ENCODE measurements at regions not wholly inside any gene's neighbourhood (a gene's known extent, or its start where the extent isn't known, plus 50 kb on each side); places are given as distances from the start of the nearest gene placed in this dataset.
A peak's percentile ranks its signal among the peaks of the same experiment; 100 is the strongest.

- Histone ChIP-seq H4K8ac (ENCODE audit: low read depth in 2 of 2, low read length in 2 of 2) (no peak overlapping the region), H2BK5ac (ENCODE audit: low read depth, low read length, poor library complexity, severe bottlenecking) (peak overlapping the region; percentile 80), H3K14ac (replicated peaks; ENCODE audit: low read depth, low read length) (no peak overlapping the region), H2BK120ac (ENCODE audit: low read depth, low read length) (peak overlapping the region; percentile 3; the same call in 1 of the 2 replicates), H3K9me3 (ENCODE audit: control insufficient read depth, insufficient read depth, low read length) (no peaks in the 10 kb centered on the region; the same call in 1 of the 2 replicates), H3K79me1 (ENCODE audit: low read depth in 1 of 2, low read length in 2 of 2) (no peaks in the 10 kb centered on the region), H3K27me3 (ENCODE audit: control insufficient read depth, insufficient read depth, low read length) (no peaks in the 10 kb centered on the region), H3K18ac (ENCODE audit: low read depth, low read length) (no peak overlapping the region), H2AK9ac (replicated peaks; ENCODE audit: low read depth, low read length, poor library complexity) (no peak overlapping the region), H3K27ac (ENCODE audit: insufficient read depth, low read length) (no peak overlapping the region; the same call in 1 of the 2 replicates), H3K4ac (ENCODE audit: low read depth, low read length) (no peak overlapping the region), H2BK15ac (ENCODE audit: low read depth, low read length) (no peak overlapping the region), H3K4me1 (ENCODE audit: control insufficient read depth, insufficient read depth, low read length) (peaks cover 2% of the 10 kb centered on the region; the same call in 1 of the 2 replicates), H4K20me1 (ENCODE audit: insufficient read depth, low read length) (no peaks in the 10 kb centered on the region), H3K36me3 (ENCODE audit: control insufficient read depth, insufficient read depth, low read length) (no peaks in the 10 kb centered on the region), H4K5ac (ENCODE audit: low read depth, low read length) (no peak overlapping the region), H2AK5ac (ENCODE audit: low read depth, low read length) (no peak overlapping the region), H3K23ac (ENCODE audit: low read depth, low read length) (no peak overlapping the region), H3K4me2 (ENCODE audit: low read depth, low read length) (peak overlapping the region; percentile 14; the same call in 1 of the 2 replicates), H3K9me1 (ENCODE audit: insufficient read depth, low read length) (no peaks in the 10 kb centered on the region), H3K9ac (ENCODE audit: low read depth, low read length) (no peak overlapping the region), H2AFZ (replicated peaks; ENCODE audit: low read length, poor library complexity) (no peak overlapping the region), H3K4me3 (ENCODE audit: insufficient read depth, low read depth, low read length) (no peak overlapping the region), H2BK20ac (ENCODE audit: low read depth, low read length) (0 out of 2 replicates have a peak overlapping the region, but pooled peaks have one; percentile 5), H3K56ac (ENCODE audit: extremely low read depth, insufficient read depth, low read length) (no peak overlapping the region), H4K91ac (ENCODE audit: insufficient read depth, low read depth, low read length) (no peak overlapping the region)
- DNase-seq (peak; percentile 91), ATAC-seq (ENCODE audit: low read depth) (peak; percentile 81)
- dilution Hi-C loops (cut with HindIII; ENCODE audit: low sequenced_read_pairs, unreplicated experiment) = no loop called here
- ChIA-PET CTCF (interaction anchor here (1.0 kb wide), 1 partner anchor 407 kb away, joined by 3 read pairs; no protein-coding TSS in a partner anchor), POLR2A (ENCODE audit: unreplicated experiment) (no interaction called here)
- BruUV-seq (replicated peaks) = no TSS peak
- intact Hi-C loops (cut with micrococcal nuclease) = loop anchor here (5.0 kb wide), 1 partner anchor 46 kb away; no protein-coding TSS in a partner anchor
- TF ChIP-seq SMC3 (IDR thresholded peaks at IDR 0.05; ENCODE audit: low read depth, low read length) (no peak), RAD21 (IDR thresholded peaks at IDR 0.05; ENCODE audit: low read length) (no peak), NFE2L2 (IDR thresholded peaks at IDR 0.05; ENCODE audit: low read depth, low read length) (no peak), MAZ (IDR thresholded peaks at IDR 0.05; ENCODE audit: borderline replicate concordance, low read depth, low read length) (no peak), USF2 (IDR thresholded peaks at IDR 0.05; ENCODE audit: low read depth, low read length) (peak; percentile 35; the same call in 1 of the 2 replicates), CEBPB (IDR thresholded peaks at IDR 0.05; ENCODE audit: low read depth, low read length) (peak; percentile 91), MXI1 (IDR thresholded peaks at IDR 0.05; ENCODE audit: borderline replicate concordance, low read depth, low read length) (no peak), BHLHE40 (IDR thresholded peaks at IDR 0.05; ENCODE audit: low read depth, low read length) (peak; percentile 77), FOS (IDR thresholded peaks at IDR 0.05; ENCODE audit: low read depth, low read length) (peak; percentile 71), CHD1 (IDR thresholded peaks at IDR 0.05; ENCODE audit: low read depth, low read length) (no peak)
- 50% methylated on average over 7 of the region's 10 CpGs; no CpG with 5 or more reads in 1 of the 2 experiments for WGBS, 2 experiments (ENCODE audit: extremely low coverage in 2 of 2, insufficient read length in 1 of 2)
- in situ Hi-C loops (cut with MboI; ENCODE audit: low sequenced_read_pairs) = no loop called here
Measured at GRCh38 chr11:30741039-30741550, 154.9 kb upstream of the MPPED2 start.
